D721Med (cell line): ENCODE measurements at regions not wholly inside any gene's neighbourhood (a gene's known extent, or its start where the extent isn't known, plus 50 kb on each side); places are given as distances from the start of the nearest gene placed in this dataset.

Source experiments
- DNase-seq: peaks from one replicate; pipeline ENCODE4 v3.0.0; 2011; ENCODE audit warnings: low spot score; ENCODE audit not compliant: insufficient read length
- FAIRE-seq: peaks from 2 replicates; lab custom pipeline; 2011; peaks lifted over from hg19 to GRCh38; lab: Jason Lieb, UNC
- TF ChIP-seq, protein P1 (sequence below): IDR thresholded peaks from 2 replicates; pipeline ENCODE4 v1.5.1; 2012; ENCODE audit warnings: mild to moderate bottlenecking, control low read depth; ENCODE audit not compliant: insufficient read depth; ENCODE audit errors: missing control alignments

DNA sequence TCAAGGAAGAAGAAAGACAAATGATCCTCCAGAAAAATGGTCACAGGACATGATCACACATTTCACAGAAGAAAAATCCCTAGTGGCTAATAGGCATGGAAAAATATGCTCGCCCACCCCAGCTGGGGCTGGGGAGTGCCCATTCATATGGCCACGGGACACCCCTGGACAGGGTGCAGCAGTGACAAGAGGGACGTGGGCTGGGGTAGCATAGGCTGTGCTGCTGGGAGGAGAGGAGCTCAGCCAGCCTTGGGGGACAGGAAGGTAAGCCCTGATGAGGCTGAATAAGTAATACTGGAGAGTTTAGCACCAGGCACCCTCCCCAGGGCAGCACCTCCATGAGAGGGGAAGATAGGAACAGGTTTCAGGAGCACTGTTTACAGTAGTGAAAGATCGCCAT, 254.9 kb upstream of the HS6ST1 start:
- TF ChIP-seq, protein P1, sequence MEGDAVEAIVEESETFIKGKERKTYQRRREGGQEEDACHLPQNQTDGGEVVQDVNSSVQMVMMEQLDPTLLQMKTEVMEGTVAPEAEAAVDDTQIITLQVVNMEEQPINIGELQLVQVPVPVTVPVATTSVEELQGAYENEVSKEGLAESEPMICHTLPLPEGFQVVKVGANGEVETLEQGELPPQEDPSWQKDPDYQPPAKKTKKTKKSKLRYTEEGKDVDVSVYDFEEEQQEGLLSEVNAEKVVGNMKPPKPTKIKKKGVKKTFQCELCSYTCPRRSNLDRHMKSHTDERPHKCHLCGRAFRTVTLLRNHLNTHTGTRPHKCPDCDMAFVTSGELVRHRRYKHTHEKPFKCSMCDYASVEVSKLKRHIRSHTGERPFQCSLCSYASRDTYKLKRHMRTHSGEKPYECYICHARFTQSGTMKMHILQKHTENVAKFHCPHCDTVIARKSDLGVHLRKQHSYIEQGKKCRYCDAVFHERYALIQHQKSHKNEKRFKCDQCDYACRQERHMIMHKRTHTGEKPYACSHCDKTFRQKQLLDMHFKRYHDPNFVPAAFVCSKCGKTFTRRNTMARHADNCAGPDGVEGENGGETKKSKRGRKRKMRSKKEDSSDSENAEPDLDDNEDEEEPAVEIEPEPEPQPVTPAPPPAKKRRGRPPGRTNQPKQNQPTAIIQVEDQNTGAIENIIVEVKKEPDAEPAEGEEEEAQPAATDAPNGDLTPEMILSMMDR: no peak
- DNase-seq (no peak), FAIRE-seq (no peak)

DNA sequence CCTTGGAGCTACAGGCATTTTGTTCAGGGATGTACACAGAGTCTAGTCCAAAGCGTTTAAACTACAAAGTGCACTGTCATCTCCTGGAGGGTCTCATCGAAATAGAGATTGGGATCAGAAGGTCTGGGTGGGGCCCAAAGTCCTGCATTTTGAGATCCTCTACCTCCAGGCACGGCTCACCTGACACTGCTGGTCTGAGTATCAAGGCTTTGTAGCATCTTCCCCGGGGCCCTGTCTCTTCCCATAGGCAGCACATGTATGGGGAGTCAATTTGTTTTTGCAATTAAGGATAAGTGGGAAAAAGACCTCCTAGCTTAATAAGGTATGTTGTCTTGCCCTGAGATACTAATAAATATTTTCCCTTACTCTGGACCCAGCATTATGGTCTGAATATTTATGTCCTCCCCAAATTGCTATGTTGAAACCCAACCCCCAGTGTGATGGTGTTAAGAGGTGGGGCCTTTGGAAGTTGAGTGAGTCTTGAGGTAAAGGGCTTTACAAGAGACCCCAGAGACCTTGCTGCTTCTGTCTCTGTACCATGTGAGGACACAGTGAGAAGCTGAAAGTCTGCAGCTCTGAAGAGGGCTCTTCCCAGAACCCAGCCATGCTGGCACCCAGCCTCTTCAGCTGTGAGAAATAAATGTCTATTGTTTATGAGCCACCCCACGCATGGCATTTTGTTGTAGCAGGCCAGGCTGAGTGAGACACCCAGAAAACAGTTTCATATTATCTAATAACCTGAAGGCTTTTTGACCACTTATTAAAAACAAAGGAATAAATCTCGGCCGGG, 258.7 kb upstream of the HS6ST1 start:
- no peak for FAIRE-seq
- no peak for DNase-seq
- TF ChIP-seq, protein P1: no peak

DNA sequence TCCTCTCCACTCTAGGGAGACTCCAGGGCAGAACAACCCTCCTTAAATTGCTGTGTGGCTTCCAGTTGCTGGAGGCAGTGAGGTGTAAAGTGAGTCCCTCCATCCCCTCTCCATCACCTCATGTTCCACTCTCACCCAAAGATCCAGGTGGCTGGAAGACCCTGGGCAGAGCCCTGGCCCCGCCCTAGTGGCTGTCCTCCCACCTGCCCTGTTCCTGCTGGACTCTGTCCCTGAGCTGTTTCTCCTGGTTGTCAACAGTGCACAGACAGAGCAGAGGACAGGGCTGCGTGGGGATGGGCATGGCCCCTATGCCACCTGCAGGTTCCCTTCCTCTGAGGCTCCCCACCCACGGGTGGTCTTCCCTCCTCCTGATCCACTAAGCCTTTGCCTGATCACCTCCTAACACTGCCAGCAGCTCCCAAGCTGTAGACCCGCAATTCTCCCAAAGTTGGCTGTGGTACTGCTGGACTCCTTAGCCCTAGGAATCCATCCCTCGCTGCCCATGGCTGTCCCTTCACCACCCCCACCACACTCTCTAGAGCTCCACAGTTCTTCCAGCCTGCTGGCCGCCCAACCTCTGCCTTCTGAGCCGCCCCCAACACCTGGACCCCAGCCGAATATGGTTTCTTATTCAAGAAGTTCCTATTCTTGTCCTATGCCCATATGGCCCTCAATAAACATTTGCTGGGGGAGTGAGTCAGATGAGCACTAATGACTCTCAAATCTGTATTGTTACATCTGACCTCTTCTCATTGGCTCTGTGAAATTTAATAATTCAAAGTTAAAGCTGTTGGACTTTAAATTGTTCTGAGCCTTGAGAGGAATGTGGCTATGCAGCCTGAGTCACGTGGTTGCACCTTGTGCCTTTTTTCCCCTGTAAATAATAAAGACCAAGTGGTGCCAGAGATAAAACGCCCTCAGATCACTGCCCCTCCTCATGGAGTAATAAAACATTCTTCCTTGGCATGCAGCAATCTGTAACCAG, 260.0 kb upstream of the HS6ST1 start:
- TF ChIP-seq, protein P1: no peak
- no peak for FAIRE-seq
- no peak for DNase-seq

DNA sequence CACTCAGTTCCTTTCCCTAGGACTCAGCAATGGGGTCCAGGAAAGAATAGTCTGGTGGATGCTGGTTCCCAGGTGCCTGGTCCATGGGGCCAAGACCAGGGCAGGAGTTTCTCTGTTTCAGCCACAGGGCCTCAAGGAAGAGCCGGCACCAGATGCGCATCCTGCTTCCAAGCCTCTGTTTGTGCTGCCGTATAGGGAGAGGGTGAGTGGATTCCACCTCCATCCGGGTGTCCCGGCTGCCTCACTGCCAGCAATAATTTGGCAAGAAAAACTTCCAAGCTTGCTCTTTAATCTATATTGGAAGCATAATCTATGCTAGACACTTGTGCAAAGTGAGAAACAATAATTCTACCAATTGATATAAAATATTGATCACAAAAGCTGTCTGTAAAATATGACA, 261.2 kb upstream of the HS6ST1 start:
- DNase-seq: no peak
- FAIRE-seq: no peak
- TF ChIP-seq, protein P1: no peak

DNA sequence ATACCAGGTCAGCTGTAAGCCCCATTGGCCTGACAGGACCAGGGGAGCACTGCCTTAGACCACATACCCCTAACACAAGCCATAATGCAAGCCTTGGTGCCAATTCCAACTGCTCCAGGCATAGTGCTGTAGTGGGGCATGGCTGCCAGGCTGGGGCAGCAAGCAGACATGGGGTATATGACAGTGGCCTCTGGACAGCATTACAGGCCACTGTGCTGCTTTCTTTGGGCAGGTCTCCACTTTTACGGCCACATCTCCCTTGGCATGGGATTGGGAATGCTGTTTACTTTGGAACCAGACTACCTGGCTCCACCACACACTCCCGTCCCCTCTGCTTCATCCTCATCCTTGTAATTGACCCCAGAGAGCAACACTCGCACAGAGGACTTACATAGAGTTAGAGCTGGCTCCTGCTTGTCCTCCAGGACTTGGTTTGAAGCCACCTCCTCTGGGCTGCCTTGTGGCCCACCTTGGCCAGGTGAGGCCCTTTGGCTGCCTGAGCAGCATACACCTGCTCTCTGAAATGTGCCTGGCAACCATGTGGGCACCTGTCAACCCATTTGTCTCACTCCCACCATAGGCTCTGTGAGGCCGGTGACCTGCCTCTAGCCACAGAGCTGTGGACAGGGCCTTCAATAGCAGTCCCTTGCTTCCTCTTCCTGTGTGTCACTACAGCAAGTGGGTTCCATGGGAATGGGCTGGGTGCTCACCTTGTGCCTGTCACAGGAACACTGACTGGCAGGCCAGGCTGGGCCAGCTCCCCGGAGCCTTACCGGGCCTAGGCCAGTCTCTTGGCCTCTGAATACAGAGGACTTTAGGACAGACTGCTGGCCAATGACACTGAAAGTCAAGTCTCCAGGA, 262.6 kb upstream of the HS6ST1 start:
- TF ChIP-seq, protein P1: no peak
- DNase-seq (no peak), FAIRE-seq (no peak)

DNA sequence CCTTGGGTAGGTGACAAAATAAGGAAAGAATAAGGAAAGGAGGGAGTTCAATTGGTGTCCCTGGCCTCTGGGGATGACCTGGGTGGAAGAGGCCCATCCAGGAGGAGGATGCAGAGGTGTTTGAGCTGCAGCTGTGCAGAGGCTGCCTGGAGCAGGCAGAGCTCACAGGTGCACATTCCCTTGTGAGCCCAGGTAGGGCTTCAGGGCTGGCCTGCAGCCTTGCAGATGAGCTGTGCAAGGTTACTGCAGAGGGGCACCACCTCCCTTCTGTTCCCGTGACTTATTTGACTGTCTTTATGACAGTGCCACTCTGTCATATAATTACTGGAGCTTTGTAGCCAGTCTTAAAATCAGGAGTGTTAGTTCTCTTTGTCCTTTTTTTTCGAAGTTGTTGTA, 263.2 kb upstream of the HS6ST1 start:
- TF ChIP-seq, protein P1: no peak
- FAIRE-seq: no peak
- no peak for DNase-seq
